GM10248 (cell line): ENCODE measurements at regions not wholly inside any gene's neighbourhood (a gene's known extent, or its start where the extent isn't known, plus 50 kb on each side); places are given as distances from the start of the nearest gene placed in this dataset.
A peak's percentile ranks its signal among the peaks of the same experiment; 100 is the strongest.

Experiments
- CTCF ChIA-PET: fragments of 300-600 bp; sonication (Branson Sonifier 250); formaldehyde crosslinking; extraction: SDS; loops from one replicate; lab custom pipeline; 2021; ENCODE audit warnings: antibody characterized with exemption; lab: Yijun Ruan, JAX
- POLR2A ChIA-PET: fragments of 350-650 bp; sonication (Branson Sonifier 250); formaldehyde crosslinking; extraction: SDS; loops from one replicate; lab custom pipeline; 2020; ENCODE audit warnings: antibody characterized with exemption; lab: Yijun Ruan, JAX
- DNase-seq: peaks from one replicate; pipeline ENCODE4 v3.0.0; 2012; ENCODE audit errors: extremely low spot score
- TF ChIP-seq, protein P1 (sequence below): IDR thresholded peaks from 2 replicates; pipeline ENCODE4 v1.5.1; 2012; ENCODE audit warnings: mild to moderate bottlenecking, low read depth; ENCODE audit errors: extremely low read depth, missing control alignments, control extremely low read depth

DNA sequence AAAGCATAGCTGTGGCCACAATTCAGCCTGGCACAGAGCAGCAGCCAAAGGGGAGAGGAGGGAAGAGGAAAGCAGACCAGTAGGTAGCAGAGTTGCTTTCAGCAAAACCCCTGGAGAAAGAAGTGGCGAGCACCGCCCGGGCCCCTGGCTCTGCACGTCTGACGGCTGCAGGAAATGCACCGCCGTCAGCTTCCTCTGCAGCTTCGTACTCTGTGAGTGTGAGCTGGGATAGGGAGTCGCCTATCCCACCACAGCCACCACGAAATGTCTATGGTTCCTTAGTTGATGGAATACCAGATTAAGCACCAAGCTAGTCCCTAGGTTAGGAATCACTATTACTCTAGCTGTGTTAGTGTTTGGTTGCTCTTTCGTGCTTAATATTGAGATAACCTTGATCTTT, 79.9 kb upstream of the NAA20 start:
- TF ChIP-seq, protein P1, sequence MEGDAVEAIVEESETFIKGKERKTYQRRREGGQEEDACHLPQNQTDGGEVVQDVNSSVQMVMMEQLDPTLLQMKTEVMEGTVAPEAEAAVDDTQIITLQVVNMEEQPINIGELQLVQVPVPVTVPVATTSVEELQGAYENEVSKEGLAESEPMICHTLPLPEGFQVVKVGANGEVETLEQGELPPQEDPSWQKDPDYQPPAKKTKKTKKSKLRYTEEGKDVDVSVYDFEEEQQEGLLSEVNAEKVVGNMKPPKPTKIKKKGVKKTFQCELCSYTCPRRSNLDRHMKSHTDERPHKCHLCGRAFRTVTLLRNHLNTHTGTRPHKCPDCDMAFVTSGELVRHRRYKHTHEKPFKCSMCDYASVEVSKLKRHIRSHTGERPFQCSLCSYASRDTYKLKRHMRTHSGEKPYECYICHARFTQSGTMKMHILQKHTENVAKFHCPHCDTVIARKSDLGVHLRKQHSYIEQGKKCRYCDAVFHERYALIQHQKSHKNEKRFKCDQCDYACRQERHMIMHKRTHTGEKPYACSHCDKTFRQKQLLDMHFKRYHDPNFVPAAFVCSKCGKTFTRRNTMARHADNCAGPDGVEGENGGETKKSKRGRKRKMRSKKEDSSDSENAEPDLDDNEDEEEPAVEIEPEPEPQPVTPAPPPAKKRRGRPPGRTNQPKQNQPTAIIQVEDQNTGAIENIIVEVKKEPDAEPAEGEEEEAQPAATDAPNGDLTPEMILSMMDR = no peak
- ChIA-PET POLR2A (interaction anchor here (2.4 kb wide), 1 partner anchor 10 kb away, joined by 9 read pairs; no protein-coding TSS in a partner anchor), CTCF (interaction anchor here (0.7 to 4.5 kb wide), 11 partner anchors 9 to 154 kb away, joined by 3 to 32 read pairs (median 4); partner anchors contain the start of gene NAA20)
- DNase-seq = no peak

DNA sequence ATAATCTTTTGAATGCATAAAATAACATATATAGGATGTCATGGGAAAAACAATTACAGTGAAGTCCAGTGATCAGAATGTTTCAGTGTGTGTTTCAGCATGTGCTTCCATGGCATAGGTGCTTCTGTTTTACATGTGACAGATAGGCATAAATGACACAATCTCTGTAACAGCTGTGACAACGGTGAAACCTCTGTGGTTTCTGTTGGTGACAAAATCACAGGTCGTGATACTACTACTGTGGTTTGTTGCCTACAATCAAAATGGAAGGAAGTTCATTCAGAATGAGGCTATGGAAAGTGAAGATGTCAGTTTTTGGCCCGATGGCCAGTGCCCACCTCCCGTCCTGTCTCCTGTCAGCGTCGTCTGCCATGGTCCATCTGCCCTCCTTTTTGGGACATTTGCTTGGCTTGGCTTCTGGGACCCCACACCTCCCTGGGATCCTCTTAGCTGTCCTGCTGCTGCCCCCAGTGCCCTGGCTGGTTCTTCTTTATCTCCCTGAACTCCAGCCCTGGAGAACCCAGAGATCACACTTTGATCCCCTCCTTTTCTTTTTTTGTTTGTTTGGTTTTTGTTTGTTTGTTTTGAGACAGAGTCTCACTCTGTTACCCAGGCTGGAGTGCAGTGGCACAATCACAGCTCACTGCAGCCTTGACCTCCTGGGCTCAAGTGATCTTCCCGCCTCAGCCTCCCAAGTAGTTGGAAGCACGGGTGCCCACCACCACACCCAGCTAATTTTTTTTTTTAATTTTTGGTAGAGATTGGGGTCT, 79.3 kb upstream of the NAA20 start:
- TF ChIP-seq, protein P1 = no peak
- ChIA-PET CTCF (interaction anchor here (0.7 to 4.5 kb wide), 12 partner anchors 8 to 154 kb away, joined by 3 to 32 read pairs (median 4); partner anchors contain the start of gene NAA20), POLR2A (interaction anchor here (2.4 kb wide), 1 partner anchor 10 kb away, joined by 9 read pairs; no protein-coding TSS in a partner anchor)
- DNase-seq = peak; percentile 38

DNA sequence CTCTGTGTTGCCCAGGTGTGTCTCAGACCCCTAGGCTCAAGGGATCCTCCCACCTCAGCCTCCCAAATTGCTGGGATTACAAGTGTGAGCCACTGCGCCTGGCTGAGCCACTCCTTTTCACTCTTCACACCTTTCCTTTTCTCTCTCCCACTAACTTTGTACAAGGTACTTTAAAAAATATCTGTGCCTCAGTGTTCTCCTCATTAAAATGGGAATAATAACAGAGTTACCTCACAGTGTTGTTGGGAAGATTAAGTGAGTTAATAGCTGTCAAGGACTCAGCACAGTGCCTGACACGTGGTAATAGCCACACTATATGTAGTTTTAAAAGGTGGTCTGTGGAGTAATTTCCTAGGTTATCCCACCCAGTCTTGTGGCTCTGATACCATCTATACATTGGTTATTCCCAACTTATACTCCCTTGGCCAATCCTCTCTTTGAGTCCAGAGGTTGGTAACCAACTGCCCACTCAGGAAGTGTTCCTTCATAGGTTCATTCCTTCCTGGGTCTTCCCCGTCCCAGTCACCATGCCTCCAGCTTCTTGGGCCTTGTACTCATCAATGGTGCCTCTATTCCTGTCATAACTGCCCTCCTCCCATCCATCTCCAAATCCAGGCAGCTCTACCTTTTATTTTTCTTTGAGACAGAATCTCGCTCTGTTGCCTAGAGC, 78.6 kb upstream of the NAA20 start:
- TF ChIP-seq, protein P1 = no peak
- ChIA-PET POLR2A (interaction anchor here (2.4 kb wide), 1 partner anchor 9 kb away, joined by 9 read pairs; no protein-coding TSS in a partner anchor), CTCF (interaction anchor here (1.2 to 4.5 kb wide), 6 partner anchors 8 to 34 kb away, joined by 3 to 32 read pairs (median 7); no protein-coding TSS in a partner anchor)

DNA sequence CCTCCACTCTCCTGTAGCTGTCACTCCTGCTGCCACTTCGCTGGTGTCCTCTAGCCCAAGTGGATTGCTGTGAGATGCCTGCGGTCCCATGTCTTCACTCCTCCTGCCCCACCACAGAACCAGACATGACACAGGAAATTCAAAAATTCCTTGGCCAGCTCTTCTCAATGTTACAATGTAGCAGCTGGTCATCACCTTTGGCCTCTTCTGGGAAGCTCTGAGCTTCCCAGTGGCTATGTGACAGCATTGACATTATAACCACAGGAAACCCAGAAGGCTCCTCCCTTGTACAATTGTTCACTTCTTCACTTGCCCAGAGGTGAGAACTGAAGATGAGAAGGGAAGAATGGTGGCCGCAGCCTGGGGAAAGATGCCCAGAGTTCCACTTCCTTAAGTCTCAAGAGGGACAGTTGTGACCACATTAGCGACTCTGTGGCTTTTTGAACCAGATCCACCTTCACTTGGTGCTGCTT, 76.1 kb upstream of the NAA20 start:
- CTCF ChIA-PET = interaction anchor here (2.5 kb wide), 1 partner anchor 36 kb away, joined by 7 read pairs; no protein-coding TSS in a partner anchor
- DNase-seq = no peak
- POLR2A ChIA-PET = no interaction called here
- TF ChIP-seq, protein P1 = no peak

More for the DNA sequence above, 78.6 kb upstream of the NAA20 start:
- no peak for DNase-seq

DNA sequence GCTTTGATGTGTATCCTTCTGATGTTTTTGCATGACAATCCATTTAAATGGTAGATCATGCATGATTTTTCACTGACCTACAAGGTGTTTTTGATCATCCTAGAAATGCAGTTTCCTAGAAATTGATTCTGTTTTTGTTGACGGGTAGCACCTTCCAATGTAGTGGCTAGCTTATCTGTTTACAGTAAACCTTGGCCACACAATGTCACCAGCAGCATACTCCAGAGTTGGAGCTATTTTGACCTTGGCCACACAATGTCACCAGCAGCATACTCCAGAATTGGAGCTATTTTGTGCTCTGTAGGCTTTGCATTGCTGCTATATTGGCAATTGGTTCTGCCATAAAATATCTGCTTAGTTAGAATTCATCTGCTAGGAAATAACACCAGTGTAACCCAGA, 74.6 kb upstream of the NAA20 start:
- CTCF ChIA-PET = interaction anchor here (1.0 kb wide), 1 partner anchor 25 kb away, joined by 3 read pairs; no protein-coding TSS in a partner anchor
- no peak for DNase-seq
- TF ChIP-seq, protein P1 = no peak
- POLR2A ChIA-PET = no interaction called here

DNA sequence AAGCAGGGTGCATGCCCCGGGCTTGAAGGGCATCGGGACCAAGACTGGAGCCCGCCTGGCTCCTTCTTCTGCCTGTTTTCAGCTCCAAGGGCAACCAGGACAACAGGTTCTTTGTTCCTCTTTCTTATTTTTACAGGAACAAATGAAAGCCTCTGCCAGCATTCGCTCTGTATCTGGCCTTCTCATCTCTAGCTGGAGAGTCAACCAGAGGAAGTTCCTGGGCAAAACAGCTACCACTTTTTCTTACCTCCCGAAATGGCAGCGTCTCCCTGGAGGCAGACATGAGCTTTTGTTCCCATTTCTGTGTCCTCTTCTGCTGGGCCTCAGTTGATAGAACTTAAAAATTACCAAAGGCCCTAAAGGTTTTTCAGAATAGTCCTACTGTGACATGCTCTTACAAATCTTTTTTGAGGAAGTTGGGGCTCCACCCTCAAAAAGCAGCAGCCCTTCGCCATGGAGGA, 74.1 kb upstream of the NAA20 start:
- DNase-seq = no peak
- ChIA-PET POLR2A (no interaction called here), CTCF (interaction anchor here (1.0 kb wide), 1 partner anchor 25 kb away, joined by 3 read pairs; no protein-coding TSS in a partner anchor)
- TF ChIP-seq, protein P1 = no peak
